Upper lobe of right lung (tissue), 1 donor: ENCODE measurements at regions not wholly inside any gene's neighbourhood (a gene's known extent, or its start where the extent isn't known, plus 50 kb on each side); places are given as distances from the start of the nearest gene placed in this dataset.

Source experiments
- ATAC-seq: fragments of 200-7000 bp; cut with Tn5 transposase; one replicate; pipeline ENCODE4 v1.9.1; 2020; ENCODE audit warnings: mild to moderate bottlenecking, moderate library complexity
- DNase-seq: peaks from one replicate; pipeline ENCODE4 v3.0.0-alpha.2; 2020
- H3K27ac ChIP-seq: fragments of 200-600 bp; one replicate; pipeline ENCODE4 v1.8.0; 2022
- H3K27me3 ChIP-seq: fragments of 200-600 bp; one replicate; pipeline ENCODE4 v1.8.0; 2022; ENCODE audit warnings: mild to moderate bottlenecking
- H3K36me3 ChIP-seq: fragments of 200-600 bp; one replicate; pipeline ENCODE4 v1.8.0; 2022
- H3K4me1 ChIP-seq: fragments of 200-600 bp; one replicate; pipeline ENCODE4 v1.8.0; 2022
- H3K4me3 ChIP-seq: fragments of 200-600 bp; one replicate; pipeline ENCODE4 v1.8.0; 2022; ENCODE audit warnings: mild to moderate bottlenecking
- H3K9me3 ChIP-seq: fragments of 200-600 bp; one replicate; pipeline ENCODE4 v1.8.0; 2022
- intact Hi-C: fragments of 100-400 bp; cut with DNase I; formaldehyde crosslinking; loops from one replicate; pipeline ENCODE4 v1.11.0; 2022
- TF ChIP-seq, protein P1 (sequence below): fragments of 200-600 bp; IDR thresholded peaks from one replicate; pipeline ENCODE4 v1.8.0; 2022; ENCODE audit warnings: antibody characterized with exemption
- donor health status: DM: no; HTN: yes; CAD: no; lungs with severe emphysema.

DNA sequence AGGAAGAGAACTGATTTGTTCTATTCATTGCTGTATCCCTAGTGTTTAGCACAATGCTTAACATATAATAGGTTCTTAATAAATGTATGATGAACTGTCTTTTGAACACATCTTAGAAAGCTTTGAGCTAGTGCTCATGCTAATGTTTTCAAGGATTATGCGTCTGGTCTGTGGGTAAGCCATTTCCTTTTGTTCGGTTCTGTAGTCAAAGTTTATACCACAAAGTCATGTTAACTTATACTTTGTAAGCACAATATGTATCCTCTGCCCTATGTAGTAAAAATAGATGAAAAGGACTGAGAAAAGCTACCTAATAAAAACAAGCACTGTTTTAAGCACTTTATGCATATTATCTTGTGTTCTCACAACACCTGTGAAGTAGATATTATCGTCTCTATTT, 301.9 kb downstream of the GLUD2 start:
- DNase-seq: no peak
- no peak for ATAC-seq
- intact Hi-C loops: no loop called here
- H3K27me3 ChIP-seq: no peaks in the 10 kb centered on the region
- no peaks in the 10 kb centered on the region for H3K4me1 ChIP-seq
- no peak overlapping the region for H3K4me3 ChIP-seq
- no peaks in the 10 kb centered on the region for H3K36me3 ChIP-seq
- H3K27ac ChIP-seq: no peak overlapping the region
- TF ChIP-seq, protein P1, sequence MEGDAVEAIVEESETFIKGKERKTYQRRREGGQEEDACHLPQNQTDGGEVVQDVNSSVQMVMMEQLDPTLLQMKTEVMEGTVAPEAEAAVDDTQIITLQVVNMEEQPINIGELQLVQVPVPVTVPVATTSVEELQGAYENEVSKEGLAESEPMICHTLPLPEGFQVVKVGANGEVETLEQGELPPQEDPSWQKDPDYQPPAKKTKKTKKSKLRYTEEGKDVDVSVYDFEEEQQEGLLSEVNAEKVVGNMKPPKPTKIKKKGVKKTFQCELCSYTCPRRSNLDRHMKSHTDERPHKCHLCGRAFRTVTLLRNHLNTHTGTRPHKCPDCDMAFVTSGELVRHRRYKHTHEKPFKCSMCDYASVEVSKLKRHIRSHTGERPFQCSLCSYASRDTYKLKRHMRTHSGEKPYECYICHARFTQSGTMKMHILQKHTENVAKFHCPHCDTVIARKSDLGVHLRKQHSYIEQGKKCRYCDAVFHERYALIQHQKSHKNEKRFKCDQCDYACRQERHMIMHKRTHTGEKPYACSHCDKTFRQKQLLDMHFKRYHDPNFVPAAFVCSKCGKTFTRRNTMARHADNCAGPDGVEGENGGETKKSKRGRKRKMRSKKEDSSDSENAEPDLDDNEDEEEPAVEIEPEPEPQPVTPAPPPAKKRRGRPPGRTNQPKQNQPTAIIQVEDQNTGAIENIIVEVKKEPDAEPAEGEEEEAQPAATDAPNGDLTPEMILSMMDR: no peak
- no peaks in the 10 kb centered on the region for H3K9me3 ChIP-seq

- H3K4me3 ChIP-seq: no peak overlapping the region
- TF ChIP-seq, protein P1: no peak
- no peaks in the 10 kb centered on the region for H3K4me1 ChIP-seq
- intact Hi-C loops: no loop called here
- H3K36me3 ChIP-seq: no peaks in the 10 kb centered on the region
- H3K27me3 ChIP-seq: no peaks in the 10 kb centered on the region
- DNase-seq: no peak
- no peaks in the 10 kb centered on the region for H3K9me3 ChIP-seq
- ATAC-seq: no peak
- H3K27ac ChIP-seq: no peak overlapping the region
Observed at GRCh38 chrX:121356139-121356849, 308.9 kb downstream of the GLUD2 start.

- TF ChIP-seq, protein P1: no peak
- Histone ChIP-seq H3K9me3 (no peaks in the 10 kb centered on the region), H3K36me3 (no peaks in the 10 kb centered on the region), H3K27me3 (no peaks in the 10 kb centered on the region), H3K27ac (no peak overlapping the region), H3K4me3 (no peak overlapping the region), H3K4me1 (no peaks in the 10 kb centered on the region)
- intact Hi-C loops: no loop called here
- ATAC-seq: no peak
- no peak for DNase-seq
Observed at GRCh38 chrX:121356850-121357171, 309.4 kb downstream of the GLUD2 start.

GRCh38 chrX:121360280-121360679, 312.9 kb downstream of the GLUD2 start:
- H3K27me3 ChIP-seq: no peaks in the 10 kb centered on the region

GRCh38 chrX:121365572-121366161, 318.3 kb downstream of the GLUD2 start:
- H3K27ac ChIP-seq: no peak overlapping the region
- no peaks in the 10 kb centered on the region for H3K4me1 ChIP-seq
- no peak overlapping the region for H3K4me3 ChIP-seq
- TF ChIP-seq, protein P1: no peak
- no peaks in the 10 kb centered on the region for H3K27me3 ChIP-seq
- H3K9me3 ChIP-seq: no peaks in the 10 kb centered on the region
- no peaks in the 10 kb centered on the region for H3K36me3 ChIP-seq
- no peak for ATAC-seq
- intact Hi-C loops: no loop called here
- DNase-seq: no peak

More at GRCh38 chrX:121360280-121360679, 312.9 kb downstream of the GLUD2 start:
- H3K4me1 ChIP-seq: no peaks in the 10 kb centered on the region
- H3K4me3 ChIP-seq: no peak overlapping the region
- H3K27ac ChIP-seq: no peak overlapping the region
- intact Hi-C loops: no loop called here
- TF ChIP-seq, protein P1: no peak
- ATAC-seq (no peak), DNase-seq (no peak)
- no peaks in the 10 kb centered on the region for H3K36me3 ChIP-seq
- no peaks in the 10 kb centered on the region for H3K9me3 ChIP-seq
